Hepatocyte (in vitro differentiated cells): ENCODE measurements at regions not wholly inside any gene's neighbourhood (a gene's known extent, or its start where the extent isn't known, plus 50 kb on each side); places are given as distances from the start of the nearest gene placed in this dataset.
"Not testable (repeated sequence)": the region's sequence is repeated elsewhere in the genome, so short reads cannot be mapped to it uniquely, and the experiment has no call there.

Experiments used
- EZH2 ChIP-seq: fragments of 200-600 bp; sonication (generic); IDR thresholded peaks from 2 replicates; pipeline ENCODE4 v1.6.1; 2016; ENCODE audit warnings: antibody characterized with exemption, mild to moderate bottlenecking, borderline replicate concordance
- EZH2phosphoT487 ChIP-seq: fragments of 200-600 bp; sonication (generic); IDR thresholded peaks from one replicate; pipeline ENCODE4 v1.6.1; 2018; ENCODE audit warnings: antibody characterized with exemption, mild to moderate bottlenecking, low read depth, moderate library complexity; ENCODE audit not compliant: unreplicated experiment, severe bottlenecking
- TF ChIP-seq, protein P1 (sequence below): fragments of 200-600 bp; sonication (generic); IDR thresholded peaks from 2 replicates; pipeline ENCODE4 v1.5.1; 2016; ENCODE audit warnings: antibody characterized with exemption, mild to moderate bottlenecking; ENCODE audit not compliant: poor library complexity

DNA sequence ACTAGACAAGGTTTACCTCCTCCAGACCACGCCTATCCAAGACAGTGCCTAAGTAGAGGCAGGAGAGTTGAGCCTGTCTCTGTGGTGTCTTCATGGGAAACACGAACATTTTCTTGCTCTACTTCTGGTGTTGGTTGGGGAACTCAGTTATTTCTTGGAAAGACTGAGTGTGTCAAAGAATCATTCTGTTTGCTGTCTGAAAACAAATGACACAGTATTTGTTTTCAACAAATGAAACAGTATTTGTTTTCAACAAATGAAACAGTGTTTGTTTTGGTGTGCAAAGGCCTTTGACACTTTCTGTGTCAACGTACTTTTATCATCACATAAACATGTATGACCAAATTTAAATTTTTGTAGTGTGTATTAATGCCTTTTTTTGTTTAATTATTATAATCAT lies 416.5 kb upstream of the NPAP1 start:
- TF ChIP-seq, protein P1, sequence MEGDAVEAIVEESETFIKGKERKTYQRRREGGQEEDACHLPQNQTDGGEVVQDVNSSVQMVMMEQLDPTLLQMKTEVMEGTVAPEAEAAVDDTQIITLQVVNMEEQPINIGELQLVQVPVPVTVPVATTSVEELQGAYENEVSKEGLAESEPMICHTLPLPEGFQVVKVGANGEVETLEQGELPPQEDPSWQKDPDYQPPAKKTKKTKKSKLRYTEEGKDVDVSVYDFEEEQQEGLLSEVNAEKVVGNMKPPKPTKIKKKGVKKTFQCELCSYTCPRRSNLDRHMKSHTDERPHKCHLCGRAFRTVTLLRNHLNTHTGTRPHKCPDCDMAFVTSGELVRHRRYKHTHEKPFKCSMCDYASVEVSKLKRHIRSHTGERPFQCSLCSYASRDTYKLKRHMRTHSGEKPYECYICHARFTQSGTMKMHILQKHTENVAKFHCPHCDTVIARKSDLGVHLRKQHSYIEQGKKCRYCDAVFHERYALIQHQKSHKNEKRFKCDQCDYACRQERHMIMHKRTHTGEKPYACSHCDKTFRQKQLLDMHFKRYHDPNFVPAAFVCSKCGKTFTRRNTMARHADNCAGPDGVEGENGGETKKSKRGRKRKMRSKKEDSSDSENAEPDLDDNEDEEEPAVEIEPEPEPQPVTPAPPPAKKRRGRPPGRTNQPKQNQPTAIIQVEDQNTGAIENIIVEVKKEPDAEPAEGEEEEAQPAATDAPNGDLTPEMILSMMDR: not testable (repeated sequence)
- not testable (repeated sequence) for TF ChIP-seq EZH2, EZH2phosphoT487
